H1 (cell line): ENCODE measurements at regions not wholly inside any gene's neighbourhood (a gene's known extent, or its start where the extent isn't known, plus 50 kb on each side); places are given as distances from the start of the nearest gene placed in this dataset.
A peak's percentile ranks its signal among the peaks of the same experiment; 100 is the strongest.

ENCODE experiments used
- CTCF ChIA-PET: fragments of 300-600 bp; sonication (Branson Sonifier 250); formaldehyde crosslinking; loops from one replicate; lab custom pipeline; 2021; ENCODE audit not compliant: partially characterized antibody; lab: Charles Lee
- POLR2A ChIA-PET: fragments of 300-600 bp; sonication (Branson Sonifier 250); formaldehyde crosslinking; loops from one replicate; lab custom pipeline; 2021; ENCODE audit warnings: inconsistent platforms; ENCODE audit not compliant: partially characterized antibody; lab: Charles Lee
- DNase-seq, 2 experiments: peaks; one replicate each; pipeline versions ENCODE4 v3.0.0 to v3.0.0-alpha.2; 2010 to 2022; ENCODE audit warnings: low spot score in 2 of 2, low read depth in 1 of 2, mixed read lengths in 1 of 2
- FAIRE-seq: peaks from 2 replicates; lab custom pipeline; 2011; peaks lifted over from hg19 to GRCh38; lab: Jason Lieb, UNC
- H2AFZ ChIP-seq: 2 replicates; pipeline ENCODE4 v1.8.1; 2012; ENCODE audit warnings: low read length, inconsistent platforms
- H2AK5ac ChIP-seq: 2 replicates; pipeline ENCODE4 v1.6.1; 2013; ENCODE audit warnings: low read depth, low read length
- H2BK120ac ChIP-seq: replicated peaks from 2 replicates; pipeline ENCODE3; 2013; ENCODE audit warnings: low read depth, low read length, inconsistent platforms
- H2BK12ac ChIP-seq: 2 replicates; pipeline ENCODE4 v1.6.1; 2013; ENCODE audit warnings: low read depth, low read length
- H2BK15ac ChIP-seq: 2 replicates; pipeline ENCODE4 v1.6.1; 2013; ENCODE audit warnings: low read length
- H2BK20ac ChIP-seq: 2 replicates; pipeline ENCODE4 v1.6.1; 2013; ENCODE audit warnings: low read length
- H2BK5ac ChIP-seq: 2 replicates; pipeline ENCODE4 v1.6.1; 2013; ENCODE audit warnings: low read depth, low read length
- H3K14ac ChIP-seq: 2 replicates; pipeline ENCODE4 v1.6.1; 2013; ENCODE audit warnings: inconsistent platforms; ENCODE audit not compliant: insufficient read length
- H3K18ac ChIP-seq: 2 replicates; pipeline ENCODE4 v1.6.1; 2013; ENCODE audit warnings: low read length; ENCODE audit errors: extremely low read depth
- H3K23ac ChIP-seq: 2 replicates; pipeline ENCODE4 v1.6.1; 2013; ENCODE audit warnings: inconsistent platforms; ENCODE audit not compliant: insufficient read length
- H3K23me2 ChIP-seq: 2 replicates; pipeline ENCODE4 v1.6.1; 2013; ENCODE audit warnings: low read depth, low read length
- H3K27ac ChIP-seq: 2 replicates; pipeline ENCODE4 v1.6.1; 2011; ENCODE audit warnings: low read depth, low read length, inconsistent platforms
- H3K27me3 ChIP-seq, 4 experiments: replicated peaks in 1 of 4; 1 replicate in 1 of 4; 2 replicates in 3 of 4; pipeline versions ENCODE4 v1.6.1 to v1.8.1; 2011 to 2013; ENCODE audit warnings: low read length in 3 of 4, mild to moderate bottlenecking in 3 of 4, inconsistent platforms in 2 of 4, mixed read lengths in 2 of 4, moderate library complexity in 1 of 4; ENCODE audit not compliant: control insufficient read depth in 3 of 4, insufficient read depth in 3 of 4; ENCODE audit errors: extremely low read depth in 1 of 4
- H3K36me3 ChIP-seq, 4 experiments: 2 replicates each; pipeline versions ENCODE4 v1.6.1 to v1.8.1; 2011 to 2013; ENCODE audit warnings: mild to moderate bottlenecking in 4 of 4, low read length in 3 of 4, moderate library complexity in 2 of 4, control low read depth in 1 of 4, inconsistent platforms in 1 of 4; ENCODE audit not compliant: insufficient read depth in 4 of 4, control insufficient read depth in 2 of 4
- H3K4ac ChIP-seq: replicated peaks from 2 replicates; pipeline ENCODE3; 2013; ENCODE audit warnings: low read length, low read depth, mixed read lengths, inconsistent platforms; ENCODE audit not compliant: insufficient read length
- H3K4me1 ChIP-seq, 4 experiments: replicated peaks in 1 of 4; 1 replicate in 1 of 4; 2 replicates in 3 of 4; pipeline versions ENCODE4 v1.6.1 to v1.8.1; 2011 to 2013; ENCODE audit warnings: low read length in 3 of 4, inconsistent platforms in 2 of 4, mixed read lengths in 1 of 4; ENCODE audit not compliant: insufficient read depth in 4 of 4, control insufficient read depth in 3 of 4
- H3K4me2 ChIP-seq, 2 experiments: 2 replicates each; pipeline versions ENCODE4 v1.6.1 to v1.8.1; 2011 to 2013; ENCODE audit warnings: low read depth in 2 of 2, low read length in 2 of 2, control low read depth in 1 of 2, inconsistent platforms in 1 of 2, mild to moderate bottlenecking in 1 of 2; ENCODE audit not compliant: insufficient read depth in 1 of 2
- H3K4me3 ChIP-seq, 4 experiments: fragments of 200-600, 300-600 bp in 1 of 4; sonication (generic), shearing (Covaris generic), sonication (Bioruptor Twin) in 1 of 4; 2 replicates each; pipeline versions ENCODE4 v1.5.1 to v1.8.1; 2011 to 2016; ENCODE audit warnings: low read length in 4 of 4, low read depth in 3 of 4, control low read depth in 2 of 4, inconsistent platforms in 2 of 4, mild to moderate bottlenecking in 2 of 4, mixed read lengths in 1 of 4, moderate library complexity in 1 of 4; ENCODE audit not compliant: insufficient read depth in 2 of 4; ENCODE audit errors: extremely low read depth in 1 of 4
- H3K56ac ChIP-seq: replicated peaks from 2 replicates; pipeline ENCODE3; 2013; ENCODE audit warnings: low read depth, mild to moderate bottlenecking, mixed read lengths, low read length, inconsistent platforms; ENCODE audit not compliant: insufficient read length
- H3K79me1 ChIP-seq: 2 replicates; pipeline ENCODE4 v1.6.1; 2013; ENCODE audit warnings: low read depth, low read length, control low read depth
- H3K79me2 ChIP-seq, 2 experiments: 2 replicates each; pipeline versions ENCODE4 v1.6.1 to v1.8.1; 2012 to 2013; ENCODE audit warnings: low read length in 2 of 2, mild to moderate bottlenecking in 2 of 2, inconsistent platforms in 1 of 2; ENCODE audit not compliant: insufficient read depth in 2 of 2, control insufficient read depth in 1 of 2
- H3K9ac ChIP-seq, 4 experiments: replicated peaks in 1 of 4; 1 replicate in 1 of 4; 2 replicates in 3 of 4; pipeline versions ENCODE4 v1.6.1 to v1.8.1; 2011 to 2013; ENCODE audit warnings: low read depth in 3 of 4, low read length in 3 of 4, control low read depth in 2 of 4, mild to moderate bottlenecking in 2 of 4, moderate library complexity in 2 of 4, inconsistent platforms in 1 of 4; ENCODE audit errors: extremely low read depth in 1 of 4
- H3K9me3 ChIP-seq, 2 experiments: 2 replicates each; pipeline versions ENCODE4 v1.6.1 to v1.8.1; 2012 to 2013; ENCODE audit warnings: mild to moderate bottlenecking in 2 of 2, moderate library complexity in 2 of 2, control low read depth in 1 of 2, inconsistent platforms in 1 of 2, low read depth in 1 of 2, low read length in 1 of 2, mixed read lengths in 1 of 2; ENCODE audit not compliant: insufficient read depth in 2 of 2
- H4K20me1 ChIP-seq, 2 experiments: replicated peaks in 1 of 2; 2 replicates each; pipeline versions ENCODE3 to v1.8.1; 2011 to 2013; ENCODE audit warnings: inconsistent platforms in 2 of 2, low read length in 2 of 2, mild to moderate bottlenecking in 1 of 2; ENCODE audit not compliant: insufficient read depth in 2 of 2, control insufficient read depth in 1 of 2
- H4K5ac ChIP-seq: 2 replicates; pipeline ENCODE4 v1.6.1; 2013; ENCODE audit warnings: low read length, low read depth, mixed read lengths, inconsistent platforms; ENCODE audit not compliant: insufficient read length
- H4K8ac ChIP-seq: 2 replicates; pipeline ENCODE4 v1.8.0; 2013; ENCODE audit warnings: mild to moderate bottlenecking, moderate library complexity, low read length, inconsistent platforms; ENCODE audit not compliant: insufficient read depth; ENCODE audit errors: extremely low read depth
- H4K91ac ChIP-seq: replicated peaks from 2 replicates; pipeline ENCODE3; 2013; ENCODE audit warnings: low read length, mixed read lengths, inconsistent platforms; ENCODE audit not compliant: insufficient read length
- ASH2L ChIP-seq: fragments of 200-600, 300-600 bp; sonication (generic); IDR thresholded peaks from one replicate; pipeline ENCODE4 v1.7.1; 2017; ENCODE audit warnings: low read length
- BACH1 ChIP-seq: IDR thresholded peaks from 2 replicates; pipeline ENCODE4 v1.6.1; 2012; ENCODE audit warnings: low read length, improper control_type of control experiment
- BCL11A ChIP-seq, 2 experiments: IDR thresholded peaks; one replicate each; pipeline ENCODE4 v1.6.1; 2011; ENCODE audit warnings: low read depth in 2 of 2, low read length in 2 of 2, mild to moderate bottlenecking in 2 of 2
- CEBPB ChIP-seq: IDR thresholded peaks from 2 replicates; pipeline ENCODE4 v1.6.1; 2012; ENCODE audit warnings: low read depth, low read length
- GABPA ChIP-seq: IDR thresholded peaks from 2 replicates; pipeline ENCODE4 v1.6.1; 2011; ENCODE audit warnings: mild to moderate bottlenecking, low read length, moderate library complexity, borderline replicate concordance; ENCODE audit not compliant: insufficient read depth
- JUND ChIP-seq: IDR thresholded peaks from 2 replicates; pipeline ENCODE4 v1.6.1; 2011; ENCODE audit warnings: mild to moderate bottlenecking, improper control_type of control experiment, low read length
- NRF1 ChIP-seq: IDR thresholded peaks from 2 replicates; pipeline ENCODE4 v1.6.1; 2011; ENCODE audit warnings: mild to moderate bottlenecking, low read depth, low read length, improper control_type of control experiment
- POLR2AphosphoS5 ChIP-seq: IDR thresholded peaks from 2 replicates; pipeline ENCODE4 v1.6.1; 2011; ENCODE audit warnings: low read depth, low read length
- RAD21 ChIP-seq, 2 experiments: IDR thresholded peaks in 1 of 2; conservative IDR thresholded peaks in 1 of 2; 2 replicates each; pipeline ENCODE4 v1.6.1; 2011; ENCODE audit warnings: low read depth in 2 of 2, low read length in 2 of 2, improper control_type of control experiment in 1 of 2, inconsistent platforms in 1 of 2, mild to moderate bottlenecking in 1 of 2, moderate library complexity in 1 of 2
- RBBP5 ChIP-seq: IDR thresholded peaks from 2 replicates; pipeline ENCODE4 v1.7.1; 2012; ENCODE audit warnings: low read depth, mild to moderate bottlenecking, inconsistent platforms, low read length, moderate library complexity, borderline replicate concordance
- TAF7 ChIP-seq: optimal IDR thresholded peaks from 2 replicates; pipeline ENCODE3; 2011; ENCODE audit warnings: low read depth, mild to moderate bottlenecking, inconsistent platforms, low read length, moderate library complexity, borderline replicate concordance
- ZNF274 ChIP-seq: IDR thresholded peaks from 2 replicates; pipeline ENCODE4 v1.7.0; 2012; ENCODE audit warnings: low read length, borderline replicate concordance; ENCODE audit errors: extremely low read depth
- WGBS, 2 experiments: shearing (Covaris generic) in 1 of 2; methylation state at CpG; one replicate each; pipeline versions ENCODE4 v1.1.6 to v1.1.7; 2013 to 2015; ENCODE audit warnings: low lambda C conversion rate in 2 of 2, mixed read lengths in 2 of 2, inconsistent platforms in 1 of 2, low coverage in 1 of 2, missing lambda C conversion rate in 1 of 2; ENCODE audit not compliant: insufficient replicate concordance in 2 of 2, insufficient coverage in 1 of 2, insufficient read length in 1 of 2; ENCODE audit errors: extremely low coverage in 1 of 2, missing lambda C conversion rate in 1 of 2; 5-methylcytosine and 5-hydroxymethylcytosine counted together
- TF ChIP-seq, protein P1 (sequence below), 3 experiments: IDR thresholded peaks; 1 replicate in 2 of 3; 2 replicates in 1 of 3; pipeline versions ENCODE4 v1.5.1 to v1.6.1; 2011; ENCODE audit warnings: low read length in 3 of 3, mild to moderate bottlenecking in 3 of 3, inconsistent platforms in 2 of 3, low read depth in 1 of 3, moderate library complexity in 1 of 3; ENCODE audit not compliant: insufficient read depth in 1 of 3; ENCODE audit errors: control extremely low read depth in 1 of 3

DNA sequence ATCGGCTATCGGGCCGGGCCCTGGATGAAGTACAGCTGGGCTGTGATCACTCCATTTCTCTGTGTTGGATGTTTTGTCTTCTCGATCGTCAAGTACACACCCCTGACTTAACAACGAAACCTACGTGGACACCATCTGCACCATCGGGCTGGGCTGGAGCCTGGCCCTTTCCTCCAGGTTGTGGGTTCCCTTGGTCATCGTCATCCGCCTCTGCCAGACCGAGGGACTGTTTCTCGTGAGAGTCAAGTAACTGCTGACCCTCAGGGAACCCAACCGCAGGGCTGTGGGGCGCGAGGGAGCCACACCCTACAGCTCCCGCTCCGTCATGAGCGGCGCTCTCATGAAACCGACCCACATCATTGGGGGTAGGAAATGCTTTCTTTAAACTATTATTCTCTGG is 842.4 kb upstream of the TMPRSS15 start:
- Histone ChIP-seq H2BK12ac (no peak overlapping the region), H3K79me2 (no peaks in the 10 kb centered on the region), H3K23ac (no peak overlapping the region), H3K4ac (no peak overlapping the region), H3K27me3 (no peaks in the 10 kb centered on the region), H4K91ac (no peak overlapping the region), H3K14ac (no peak overlapping the region), H3K9ac (no peak overlapping the region), H2AK5ac (no peak overlapping the region), H2BK120ac (no peak overlapping the region), H4K5ac (no peak overlapping the region), H4K20me1 (no peaks in the 10 kb centered on the region), H3K23me2 (no peaks in the 10 kb centered on the region), H3K4me3 (no peak overlapping the region), H2BK5ac (no peak overlapping the region), H4K8ac (peak overlapping the region; percentile 57; the same call in 1 of the 2 replicates), H2AFZ (no peak overlapping the region), H3K4me2 (no peak overlapping the region), H3K18ac (no peak overlapping the region), H3K9me3 (peaks cover 0 to 4% of the 10 kb centered on the region in 2 experiments; a peak in 1 of 4 replicates), H3K4me1 (no peaks in the 10 kb centered on the region), H2BK15ac (no peak overlapping the region), H2BK20ac (no peak overlapping the region), H3K56ac (no peak overlapping the region), H3K79me1 (no peaks in the 10 kb centered on the region), H3K36me3 (no peaks in the 10 kb centered on the region), H3K27ac (no peak overlapping the region)
- 95% methylated on average over 20 of the region's 20 CpGs; no CpG with 5 or more reads in 1 of the 2 experiments for WGBS, 2 experiments
- CTCF ChIA-PET = no interaction called here
- DNase-seq (no peak), FAIRE-seq (no peak)
- POLR2A ChIA-PET = no interaction called here
- TF ChIP-seq POLR2AphosphoS5 (no peak), ASH2L (no peak), CEBPB (no peak), JUND (no peak), RAD21 (IDR thresholded peaks at IDR 0.05 in 1 of 2, conservative IDR thresholded peaks at IDR 0.05 in 1 of 2; ENCODE audit: low read depth in 2 of 2, low read length in 2 of 2) (no peak), NRF1 (no peak), BACH1 (no peak), ZNF274 (no peak), GABPA (no peak), TAF7 (no peak), BCL11A (IDR thresholded peaks at IDR 0.05; ENCODE audit: low read depth in 2 of 2, low read length in 2 of 2) (no peak), RBBP5 (no peak)
- TF ChIP-seq, protein P1, sequence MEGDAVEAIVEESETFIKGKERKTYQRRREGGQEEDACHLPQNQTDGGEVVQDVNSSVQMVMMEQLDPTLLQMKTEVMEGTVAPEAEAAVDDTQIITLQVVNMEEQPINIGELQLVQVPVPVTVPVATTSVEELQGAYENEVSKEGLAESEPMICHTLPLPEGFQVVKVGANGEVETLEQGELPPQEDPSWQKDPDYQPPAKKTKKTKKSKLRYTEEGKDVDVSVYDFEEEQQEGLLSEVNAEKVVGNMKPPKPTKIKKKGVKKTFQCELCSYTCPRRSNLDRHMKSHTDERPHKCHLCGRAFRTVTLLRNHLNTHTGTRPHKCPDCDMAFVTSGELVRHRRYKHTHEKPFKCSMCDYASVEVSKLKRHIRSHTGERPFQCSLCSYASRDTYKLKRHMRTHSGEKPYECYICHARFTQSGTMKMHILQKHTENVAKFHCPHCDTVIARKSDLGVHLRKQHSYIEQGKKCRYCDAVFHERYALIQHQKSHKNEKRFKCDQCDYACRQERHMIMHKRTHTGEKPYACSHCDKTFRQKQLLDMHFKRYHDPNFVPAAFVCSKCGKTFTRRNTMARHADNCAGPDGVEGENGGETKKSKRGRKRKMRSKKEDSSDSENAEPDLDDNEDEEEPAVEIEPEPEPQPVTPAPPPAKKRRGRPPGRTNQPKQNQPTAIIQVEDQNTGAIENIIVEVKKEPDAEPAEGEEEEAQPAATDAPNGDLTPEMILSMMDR (IDR thresholded peaks at IDR 0.05; ENCODE audit: control extremely low read depth in 1 of 3, insufficient read depth in 1 of 3, low read depth in 1 of 3, low read length in 3 of 3) = no peak
